ENCODE measurements at regions not wholly inside any gene's neighbourhood (a gene's known extent, or its start where the extent isn't known, plus 50 kb on each side); places are given as distances from the start of the nearest gene placed in this dataset.
A peak's percentile ranks its signal among the peaks of the same experiment; 100 is the strongest.

- intact Hi-C loops (cut with DNase I): no loop called here
- WGBS: 77% methylated on average over 2 of the region's 2 CpGs
- Histone ChIP-seq H3K4me3 (ENCODE audit: low read length) (no peak overlapping the region), H3K4me1 (ENCODE audit: control insufficient read depth, insufficient read depth, low read length) (no peaks in the 10 kb centered on the region), H3K27me3 (ENCODE audit: control insufficient read depth, insufficient read depth) (no peaks in the 10 kb centered on the region), H3K9me3 (ENCODE audit: control insufficient read depth, low read length) (no peaks in the 10 kb centered on the region), H3K27ac (ENCODE audit: low read length) (no peak overlapping the region)
- DNase-seq: no peak
- ATAC-seq: no peak
Measured at GRCh38 chr2:221088506-221088905, 483.6 kb downstream of the EPHA4 start.

- intact Hi-C loops (cut with DNase I): no loop called here
- no peak overlapping the region for H3K27ac ChIP-seq (ENCODE audit: low read length)
- H3K9me3 ChIP-seq (ENCODE audit: control insufficient read depth, low read length): no peaks in the 10 kb centered on the region
- WGBS: 32% methylated on average over 1 of the region's 1 CpG
- ATAC-seq (no peak), DNase-seq (no peak)
- H3K27me3 ChIP-seq (ENCODE audit: control insufficient read depth, insufficient read depth): no peaks in the 10 kb centered on the region
- peaks cover 2% of the 10 kb centered on the region for H3K4me1 ChIP-seq (ENCODE audit: control insufficient read depth, insufficient read depth, low read length)
- no peak overlapping the region for H3K4me3 ChIP-seq (ENCODE audit: low read length)
Measured at GRCh38 chr2:221095356-221095755, 476.7 kb downstream of the EPHA4 start.

GRCh38 chr2:221096706-221097567, 475.2 kb downstream of the EPHA4 start:
- no peaks in the 10 kb centered on the region for H3K27me3 ChIP-seq (ENCODE audit: control insufficient read depth, insufficient read depth)
- peaks cover 2% of the 10 kb centered on the region for H3K4me1 ChIP-seq (ENCODE audit: control insufficient read depth, insufficient read depth, low read length)
- 65% methylated on average over 10 of the region's 10 CpGs for WGBS
- DNase-seq (no peak), ATAC-seq (no peak)
- no peaks in the 10 kb centered on the region for H3K9me3 ChIP-seq (ENCODE audit: control insufficient read depth, low read length)
- H3K4me3 ChIP-seq (ENCODE audit: low read length): no peak overlapping the region
- no peak overlapping the region for H3K27ac ChIP-seq (ENCODE audit: low read length)
- intact Hi-C loops (cut with DNase I): no loop called here

GRCh38 chr2:221097568-221097915, 474.6 kb downstream of the EPHA4 start:
- 74% methylated on average over 1 of the region's 1 CpG for WGBS
- Histone ChIP-seq H3K27me3 (ENCODE audit: control insufficient read depth, insufficient read depth) (no peaks in the 10 kb centered on the region), H3K4me3 (ENCODE audit: low read length) (no peak overlapping the region), H3K27ac (ENCODE audit: low read length) (no peak overlapping the region), H3K4me1 (ENCODE audit: control insufficient read depth, insufficient read depth, low read length) (peaks cover 2% of the 10 kb centered on the region), H3K9me3 (ENCODE audit: control insufficient read depth, low read length) (no peaks in the 10 kb centered on the region)
- intact Hi-C loops (cut with DNase I): no loop called here
- ATAC-seq (peak in 1 of 2 donors; percentile 65), DNase-seq (no peak)

- DNase-seq: no peak
- Histone ChIP-seq H3K27ac (ENCODE audit: low read length) (no peak overlapping the region), H3K4me3 (ENCODE audit: low read length) (no peak overlapping the region), H3K9me3 (ENCODE audit: control insufficient read depth, low read length) (no peaks in the 10 kb centered on the region), H3K4me1 (ENCODE audit: control insufficient read depth, insufficient read depth, low read length) (peaks cover 2% of the 10 kb centered on the region), H3K27me3 (ENCODE audit: control insufficient read depth, insufficient read depth) (no peaks in the 10 kb centered on the region)
- intact Hi-C loops (cut with DNase I): no loop called here
- ATAC-seq: no peak
- WGBS: 89% methylated on average over 7 of the region's 7 CpGs
Measured at GRCh38 chr2:221097949-221098348, 474.2 kb downstream of the EPHA4 start.

- H3K4me3 ChIP-seq (ENCODE audit: low read length): no peak overlapping the region
- 69% methylated on average over 11 of the region's 11 CpGs for WGBS
- peaks cover 10% of the 10 kb centered on the region for H3K4me1 ChIP-seq (ENCODE audit: control insufficient read depth, insufficient read depth, low read length)
- no peak overlapping the region for H3K27ac ChIP-seq (ENCODE audit: low read length)
- intact Hi-C loops (cut with DNase I): loop anchor here in 3 of 4 donors (10.0 kb wide), 3 partner anchors 396 to 474 kb away; partner anchors contain the start of gene EPHA4 (in 2 of the 3)
- H3K27me3 ChIP-seq (ENCODE audit: control insufficient read depth, insufficient read depth): no peaks in the 10 kb centered on the region
- H3K9me3 ChIP-seq (ENCODE audit: control insufficient read depth, low read length): no peaks in the 10 kb centered on the region
- DNase-seq (no peak), ATAC-seq (no peak)
Measured at GRCh38 chr2:221100467-221101089, 471.5 kb downstream of the EPHA4 start.

GRCh38 chr2:221102896-221103688, 469.0 kb downstream of the EPHA4 start:
- ATAC-seq: no peak
- intact Hi-C loops (cut with DNase I): loop anchor here in 3 of 4 donors (10.0 kb wide), 3 partner anchors 398 to 472 kb away; partner anchors contain the start of gene EPHA4 (in 2 of the 3)
- DNase-seq: no peak

GRCh38 chr2:221103930-221104329, 468.2 kb downstream of the EPHA4 start:
- Histone ChIP-seq H3K9me3 (ENCODE audit: control insufficient read depth, low read length) (no peaks in the 10 kb centered on the region), H3K27ac (ENCODE audit: low read length) (peak overlapping the region; percentile 67), H3K27me3 (ENCODE audit: control insufficient read depth, insufficient read depth) (no peaks in the 10 kb centered on the region), H3K4me3 (ENCODE audit: low read length) (no peak overlapping the region), H3K4me1 (ENCODE audit: control insufficient read depth, insufficient read depth, low read length) (peaks cover 9% of the 10 kb centered on the region)
- WGBS: 15% methylated on average over 5 of the region's 5 CpGs
- intact Hi-C loops (cut with DNase I): loop anchor here in 3 of 4 donors (10.0 kb wide), 3 partner anchors 399 to 471 kb away; partner anchors contain the start of gene EPHA4 (in 2 of the 3)
- DNase-seq (peak; percentile 62 to 82 (median 63)), ATAC-seq (peak; percentile 83 to 94)

More at GRCh38 chr2:221102896-221103688, 469.0 kb downstream of the EPHA4 start:
- peaks cover 9% of the 10 kb centered on the region for H3K4me1 ChIP-seq (ENCODE audit: control insufficient read depth, insufficient read depth, low read length)
- H3K27ac ChIP-seq (ENCODE audit: low read length): no peak overlapping the region
- H3K27me3 ChIP-seq (ENCODE audit: control insufficient read depth, insufficient read depth): no peaks in the 10 kb centered on the region
- 78% methylated on average over 6 of the region's 6 CpGs for WGBS
- no peak overlapping the region for H3K4me3 ChIP-seq (ENCODE audit: low read length)
- no peaks in the 10 kb centered on the region for H3K9me3 ChIP-seq (ENCODE audit: control insufficient read depth, low read length)

GRCh38 chr2:221104361-221104811, 467.7 kb downstream of the EPHA4 start:
- ATAC-seq: peak; percentile 98
- peaks cover 9% of the 10 kb centered on the region for H3K4me1 ChIP-seq (ENCODE audit: control insufficient read depth, insufficient read depth, low read length)
- WGBS: 5% methylated on average over 12 of the region's 12 CpGs
- no peaks in the 10 kb centered on the region for H3K9me3 ChIP-seq (ENCODE audit: control insufficient read depth, low read length)
- H3K27ac ChIP-seq (ENCODE audit: low read length): peak overlapping the region; percentile 67
- H3K27me3 ChIP-seq (ENCODE audit: control insufficient read depth, insufficient read depth): no peaks in the 10 kb centered on the region
- intact Hi-C loops (cut with DNase I): loop anchor here in 3 of 4 donors (10.0 kb wide), 3 partner anchors 400 to 470 kb away; partner anchors contain the start of gene EPHA4 (in 2 of the 3)
- H3K4me3 ChIP-seq (ENCODE audit: low read length): no peak overlapping the region
- DNase-seq: peak; percentile 88 to 95 (median 93)

GRCh38 chr2:221106241-221106640, 465.9 kb downstream of the EPHA4 start:
- H3K9me3 ChIP-seq (ENCODE audit: control insufficient read depth, low read length): no peaks in the 10 kb centered on the region
- H3K4me3 ChIP-seq (ENCODE audit: low read length): no peak overlapping the region
- peaks cover 9% of the 10 kb centered on the region for H3K4me1 ChIP-seq (ENCODE audit: control insufficient read depth, insufficient read depth, low read length)
- no peak for ATAC-seq
- DNase-seq: no peak
- 76% methylated on average over 3 of the region's 3 CpGs for WGBS
- H3K27ac ChIP-seq (ENCODE audit: low read length): no peak overlapping the region
- no peaks in the 10 kb centered on the region for H3K27me3 ChIP-seq (ENCODE audit: control insufficient read depth, insufficient read depth)
- intact Hi-C loops (cut with DNase I): loop anchor here in 3 of 4 donors (10.0 kb wide), 3 partner anchors 401 to 469 kb away; partner anchors contain the start of gene EPHA4 (in 2 of the 3)
